Stimulated activated CD8-positive, alpha-beta memory T cell treated with anti-CD3 and anti-CD28 coated beads, Interleukin-15, amount 100 ng/mL, for 4 hours (primary cell): ENCODE measurements at regions not wholly inside any gene's neighbourhood (a gene's known extent, or its start where the extent isn't known, plus 50 kb on each side); places are given as distances from the start of the nearest gene placed in this dataset.
"Not testable (repeated sequence)": the region's sequence is repeated elsewhere in the genome, so short reads cannot be mapped to it uniquely, and the experiment has no call there.

ENCODE experiments used
- DNase-seq, 2 donors: peaks; one replicate each; pipeline ENCODE4 v3.0.0-alpha.2; 2020; ENCODE audit warnings: low read depth in 2 of 2

GRCh38 chr17:33895491-33895890 is 359.6 kb upstream of the CCL2 start:
- DNase-seq, result no peak

GRCh38 chr17:33896263-33896662 is 358.8 kb upstream of the CCL2 start:
- DNase-seq, result no peak

GRCh38 chr17:33901085-33901484 is 354.0 kb upstream of the CCL2 start:
- no peak for DNase-seq

GRCh38 chr17:33902901-33903449 is 352.1 kb upstream of the CCL2 start:
- no peak for DNase-seq

GRCh38 chr17:33904476-33904875 is 350.6 kb upstream of the CCL2 start:
- DNase-seq, result no peak

- no peak for DNase-seq
These were observed 349.7 kb upstream of the CCL2 start for GRCh38 chr17:33905338-33905800.

GRCh38 chr17:33908363-33909064 is 346.6 kb upstream of the CCL2 start:
- DNase-seq, result no peak

GRCh38 chr17:33910200-33910857 is 344.8 kb upstream of the CCL2 start:
- no peak for DNase-seq

GRCh38 chr17:33914125-33914524 is 341.0 kb upstream of the CCL2 start:
- no peak for DNase-seq

GRCh38 chr17:33922971-33923370 is 332.1 kb upstream of the CCL2 start:
- DNase-seq, result no peak

GRCh38 chr17:33924104-33924503 is 331.0 kb upstream of the CCL2 start:
- DNase-seq, result no peak

GRCh38 chr17:33925649-33926048 is 329.4 kb upstream of the CCL2 start:
- no peak for DNase-seq

GRCh38 chr17:33927732-33928133 is 327.4 kb upstream of the CCL2 start:
- no peak for DNase-seq

- DNase-seq, result no peak
These were observed 325.8 kb upstream of the CCL2 start for GRCh38 chr17:33929181-33929724.

- DNase-seq, result not testable (repeated sequence)
These were observed 323.8 kb upstream of the CCL2 start for GRCh38 chr17:33931148-33931814.

GRCh38 chr17:33932996-33933395 is 322.1 kb upstream of the CCL2 start:
- DNase-seq, result no peak

GRCh38 chr17:33933576-33933975 is 321.5 kb upstream of the CCL2 start:
- DNase-seq, result no peak

GRCh38 chr17:33934696-33935095 is 320.4 kb upstream of the CCL2 start:
- DNase-seq, result no peak

- DNase-seq, result no peak
These were observed 319.3 kb upstream of the CCL2 start for GRCh38 chr17:33935822-33936221.

GRCh38 chr17:33936764-33937163 is 318.3 kb upstream of the CCL2 start:
- no peak for DNase-seq

- no peak for DNase-seq
These were observed 315.1 kb upstream of the CCL2 start for GRCh38 chr17:33939959-33940358.

GRCh38 chr17:33940769-33941370 is 314.2 kb upstream of the CCL2 start:
- no peak for DNase-seq
